ENCODE measurements at regions not wholly inside any gene's neighbourhood (a gene's known extent, or its start where the extent isn't known, plus 50 kb on each side); places are given as distances from the start of the nearest gene placed in this dataset.
A peak's percentile ranks its signal among the peaks of the same experiment; 100 is the strongest.

- DNase-seq, result no peak
These were observed 215.4 kb upstream of the PGRMC2 start for GRCh38 chr4:128502818-128503527.

- DNase-seq, result no peak
These were observed 213.6 kb upstream of the PGRMC2 start for GRCh38 chr4:128501239-128501638.

DNA sequence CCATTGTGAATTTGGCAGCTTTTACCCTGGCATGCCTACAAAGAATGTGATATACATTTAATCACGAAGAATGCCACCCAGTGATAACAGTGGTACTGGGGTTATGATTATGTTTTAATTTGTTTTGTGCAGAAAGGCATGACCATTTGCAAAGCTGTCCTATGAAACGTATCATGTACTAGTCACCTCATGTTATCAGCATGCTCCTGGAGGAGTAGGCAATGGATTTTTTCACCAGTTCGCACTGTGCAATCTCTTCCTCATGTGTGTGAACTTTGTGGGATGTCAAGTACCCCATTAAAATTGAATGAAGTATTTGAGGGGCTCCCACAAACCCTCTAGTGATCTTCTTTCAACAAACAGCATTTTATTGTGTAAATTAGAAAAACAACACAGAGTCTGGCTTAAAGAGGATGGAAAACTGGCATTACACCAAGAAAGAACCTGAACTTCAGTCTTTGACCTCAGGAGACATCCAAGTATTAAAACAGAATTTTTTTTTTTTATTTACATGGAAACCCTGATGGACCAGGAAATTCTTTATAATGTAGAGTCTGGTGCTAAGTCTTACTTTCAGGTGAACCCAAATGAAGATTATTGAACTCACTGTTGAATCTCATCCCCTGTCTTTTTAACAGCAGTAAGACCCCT, 200.6 kb upstream of the PGRMC2 start:
- no peak for DNase-seq

DNA sequence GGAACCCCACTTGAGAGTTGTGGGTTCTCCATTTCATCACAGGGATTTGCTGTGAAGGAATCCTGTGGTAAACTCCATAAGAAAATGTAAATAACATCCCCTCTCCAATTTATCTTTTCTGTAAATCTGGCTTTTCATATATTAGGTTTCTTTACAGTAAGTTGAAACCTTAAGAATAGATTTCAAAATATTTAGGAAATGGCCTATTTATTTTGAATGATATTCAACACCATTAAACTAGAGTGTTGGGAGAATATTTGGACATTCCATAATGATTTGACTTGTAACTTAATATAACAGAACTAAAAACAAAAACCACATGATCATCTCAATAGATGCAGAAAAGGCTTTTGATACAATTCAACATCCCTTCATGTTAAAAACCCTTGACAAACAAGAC, 197.3 kb upstream of the PGRMC2 start:
- DNase-seq, result no peak

DNA sequence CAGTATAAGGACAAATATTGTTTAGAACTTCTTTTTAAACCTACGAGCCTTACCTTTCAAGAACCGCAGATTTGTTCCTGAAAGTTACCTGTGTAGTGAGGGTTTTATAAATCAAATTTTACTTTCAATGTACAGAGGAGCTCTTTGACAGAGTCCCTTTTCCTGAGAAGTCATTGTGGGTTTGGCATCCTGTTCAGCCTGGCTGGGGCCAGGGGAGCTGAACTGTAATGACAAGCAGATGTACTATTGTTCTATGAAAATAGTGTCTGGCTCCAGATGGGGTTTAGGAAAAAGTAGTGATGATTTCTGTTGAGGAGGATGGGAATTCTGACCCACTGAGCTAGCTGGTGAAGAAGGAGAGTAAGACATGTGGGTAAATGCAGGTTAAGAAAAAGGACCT, 196.2 kb upstream of the PGRMC2 start:
- no peak for DNase-seq

- no peak for DNase-seq
These were observed 195.4 kb upstream of the PGRMC2 start for GRCh38 chr4:128483041-128483440.

GRCh38 chr4:128481752-128482480, 194.3 kb upstream of the PGRMC2 start:
- DNase-seq, result no peak

DNA sequence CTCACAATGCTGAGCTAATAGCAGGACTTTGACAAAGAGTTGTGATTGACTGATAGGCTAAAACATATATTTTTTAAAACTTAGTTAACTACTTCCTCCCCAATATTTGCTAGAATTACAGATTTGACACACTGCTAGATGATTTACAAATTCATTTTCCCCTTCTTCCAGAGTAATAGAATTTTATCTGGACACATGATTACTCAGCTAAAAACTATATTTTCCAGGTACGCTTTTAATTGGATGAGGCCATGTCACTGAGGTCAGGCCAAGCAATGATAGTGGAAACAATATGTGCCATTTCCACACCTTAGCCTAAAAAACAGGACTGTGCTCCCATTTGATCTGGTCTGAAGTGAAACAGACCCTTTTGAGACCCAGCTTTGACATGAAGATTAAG, 193.3 kb upstream of the PGRMC2 start:
- no peak for DNase-seq

GRCh38 chr4:128477540-128477939, 189.9 kb upstream of the PGRMC2 start:
- DNase-seq, result no peak

GRCh38 chr4:128475597-128475996, 188.0 kb upstream of the PGRMC2 start:
- DNase-seq, result no peak

GRCh38 chr4:128471576-128471975, 184.0 kb upstream of the PGRMC2 start:
- DNase-seq, result no peak

DNA sequence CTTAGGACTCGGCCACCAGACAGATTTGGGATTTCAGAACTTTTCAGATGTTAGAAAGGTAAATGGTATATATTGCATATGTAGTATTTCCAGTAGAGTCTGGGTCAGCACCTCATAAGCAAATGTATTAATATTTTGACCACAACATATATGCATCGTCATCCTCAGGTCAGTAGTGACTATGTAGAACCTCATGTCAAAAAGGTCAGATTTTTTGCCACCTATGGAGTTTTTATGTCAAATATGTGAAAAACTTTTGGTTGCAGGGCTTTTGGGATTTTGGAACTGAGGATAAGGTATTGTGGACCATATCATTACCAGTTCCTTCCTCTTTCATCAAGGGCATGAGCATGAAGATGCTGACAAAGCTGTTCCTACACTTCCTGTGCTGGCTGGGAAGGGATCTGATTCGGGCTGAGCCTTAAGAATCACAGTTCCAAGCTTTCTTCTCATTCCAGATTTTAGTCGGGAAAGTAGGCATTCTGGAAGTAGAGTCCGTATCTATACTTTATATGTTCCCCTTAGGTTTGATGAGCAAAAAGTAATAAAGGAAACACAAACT, 183.0 kb upstream of the PGRMC2 start:
- DNase-seq, result no peak

- DNase-seq, result peak in 14 of 58 donors; percentile 3 to 60 (median 10)
These were observed 180.7 kb upstream of the PGRMC2 start for GRCh38 chr4:128468123-128468989.

- DNase-seq, result no peak
These were observed 177.9 kb upstream of the PGRMC2 start for GRCh38 chr4:128465523-128465922.

DNA sequence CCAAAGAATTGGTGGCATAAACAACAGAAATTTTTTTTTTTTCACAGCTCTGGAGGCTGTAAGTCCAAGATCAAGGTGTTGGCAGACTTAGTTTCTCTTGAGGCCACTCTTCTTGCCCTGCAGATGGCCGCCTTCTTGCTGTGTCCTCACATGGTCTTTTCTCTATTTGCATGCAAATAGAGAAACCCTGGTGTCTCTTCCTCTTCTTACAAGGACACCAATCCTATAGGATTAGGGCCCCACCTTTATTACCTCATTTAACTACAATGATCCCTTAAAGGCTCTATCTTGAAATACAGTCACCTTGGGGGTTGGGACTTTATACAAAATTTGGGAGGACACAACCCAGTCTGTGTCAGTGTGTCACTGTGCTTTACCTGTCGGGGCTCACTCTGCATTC, 175.4 kb upstream of the PGRMC2 start:
- no peak for DNase-seq

GRCh38 chr4:128462103-128462783, 174.6 kb upstream of the PGRMC2 start:
- DNase-seq, result peak in 10 of 58 donors; percentile 1 to 57 (median 11)

DNA sequence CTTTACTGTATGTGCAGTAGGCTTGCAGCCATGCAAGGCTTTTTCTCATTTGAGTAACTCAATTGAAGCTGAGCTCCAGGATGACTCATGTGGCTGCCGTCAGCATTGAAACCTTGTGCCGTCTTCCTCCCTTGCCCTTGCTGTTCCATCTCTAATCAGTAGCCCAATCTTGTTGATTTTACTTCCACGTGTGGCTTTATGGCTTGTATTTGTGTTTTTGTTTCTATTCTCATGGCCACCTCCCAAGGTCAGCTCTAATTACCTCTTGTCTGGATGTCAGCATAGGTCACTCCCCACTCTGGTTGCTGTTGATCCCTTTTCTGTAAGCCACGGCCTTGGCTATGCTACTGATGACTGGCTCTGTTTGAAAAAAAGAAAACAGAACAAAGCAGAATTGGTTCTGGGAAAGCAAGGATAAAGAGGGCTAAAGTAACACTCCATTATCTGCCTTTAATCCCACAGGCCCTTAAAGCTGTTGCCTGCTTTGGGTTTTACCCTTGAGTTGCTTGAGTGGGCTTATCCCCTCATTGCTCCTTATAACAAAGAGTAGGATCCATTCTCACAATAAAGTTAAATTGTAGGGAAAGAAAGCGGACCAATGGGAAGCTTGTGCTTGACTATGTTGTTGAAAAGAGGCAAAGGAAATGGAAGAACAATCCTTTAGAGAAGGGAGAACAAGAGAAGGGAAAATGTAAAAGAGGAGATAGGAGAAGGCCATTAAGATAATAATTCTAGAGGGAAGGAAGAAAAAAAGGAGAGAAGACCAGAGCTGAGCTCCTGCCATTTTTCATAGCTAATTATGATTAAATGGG, 173.9 kb upstream of the PGRMC2 start:
- peak in 3 of 58 donors; percentile 0 to 5 (median 4) for DNase-seq

DNA sequence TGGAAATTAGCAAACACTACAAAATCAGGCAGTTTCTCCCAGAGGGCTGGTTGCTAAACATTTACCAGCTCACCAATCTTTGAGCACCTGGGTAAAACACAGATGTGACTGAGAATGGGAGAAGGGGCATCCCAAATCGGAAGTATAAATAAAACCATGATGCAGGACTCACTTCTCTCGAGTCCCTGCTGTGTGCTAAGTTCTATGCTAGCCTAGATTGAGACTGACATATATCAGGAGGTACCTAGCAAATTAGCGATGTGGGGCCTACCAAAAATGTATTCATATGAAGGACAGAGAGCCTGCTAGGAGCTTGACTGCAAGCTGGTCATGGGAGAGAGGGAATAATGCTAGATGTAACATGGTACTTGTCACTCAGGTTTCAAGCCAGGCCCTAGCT, 171.9 kb upstream of the PGRMC2 start:
- no peak for DNase-seq

DNA sequence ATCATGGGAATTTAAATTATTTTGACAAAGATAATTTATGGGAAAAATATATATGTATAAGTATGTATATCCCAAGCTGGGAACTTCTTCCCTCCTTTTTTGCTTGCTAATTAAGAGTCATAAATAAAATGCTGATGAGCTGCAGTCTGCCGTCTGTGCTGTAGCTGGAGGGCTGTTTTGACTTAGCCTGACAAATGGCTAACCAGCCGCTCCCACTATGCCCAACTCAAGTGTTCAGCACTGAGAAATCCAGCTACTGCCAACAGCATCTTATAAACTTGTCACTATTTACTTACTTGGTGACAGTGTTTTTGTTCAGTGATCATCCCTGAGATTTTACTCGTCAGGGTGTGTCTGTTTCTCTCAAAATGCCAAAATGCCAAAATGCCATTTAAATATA, 171.2 kb upstream of the PGRMC2 start:
- no peak for DNase-seq

DNA sequence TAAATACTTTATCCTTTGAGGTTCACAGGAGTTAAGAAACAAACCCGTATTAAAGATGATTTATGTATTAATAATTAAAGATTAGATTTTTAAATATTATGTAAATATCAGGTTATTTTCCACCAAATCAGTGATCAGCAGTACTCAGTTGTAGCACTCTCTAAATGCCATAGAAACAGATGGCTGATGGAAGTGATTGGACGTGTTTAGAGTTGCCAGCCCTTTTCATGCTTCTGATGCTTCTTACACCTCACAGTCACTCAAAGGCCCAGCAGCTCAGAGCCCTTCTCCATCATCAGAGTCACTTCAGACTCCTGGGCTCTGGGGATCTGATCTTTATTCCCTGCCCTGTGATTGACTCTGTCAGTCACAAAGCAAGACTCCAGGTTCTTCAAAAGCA, 170.1 kb upstream of the PGRMC2 start:
- DNase-seq, result no peak
